DMS114 treated with DMSO at 0.1 percent for 48 hours (cell line): ENCODE measurements at regions not wholly inside any gene's neighbourhood (a gene's known extent, or its start where the extent isn't known, plus 50 kb on each side); places are given as distances from the start of the nearest gene placed in this dataset.

ENCODE experiments used
- DNase-seq: peaks from one replicate; lab custom pipeline; 2025; ENCODE audit not compliant: unreplicated experiment; lab: John Stamatoyannopoulos, UW

- no peak for DNase-seq
Measured at GRCh38 chr1:56227886-56228285, 351.5 kb downstream of the PLPP3 start.

GRCh38 chr1:56227401-56227800, 352.0 kb downstream of the PLPP3 start:
- DNase-seq = no peak

DNA sequence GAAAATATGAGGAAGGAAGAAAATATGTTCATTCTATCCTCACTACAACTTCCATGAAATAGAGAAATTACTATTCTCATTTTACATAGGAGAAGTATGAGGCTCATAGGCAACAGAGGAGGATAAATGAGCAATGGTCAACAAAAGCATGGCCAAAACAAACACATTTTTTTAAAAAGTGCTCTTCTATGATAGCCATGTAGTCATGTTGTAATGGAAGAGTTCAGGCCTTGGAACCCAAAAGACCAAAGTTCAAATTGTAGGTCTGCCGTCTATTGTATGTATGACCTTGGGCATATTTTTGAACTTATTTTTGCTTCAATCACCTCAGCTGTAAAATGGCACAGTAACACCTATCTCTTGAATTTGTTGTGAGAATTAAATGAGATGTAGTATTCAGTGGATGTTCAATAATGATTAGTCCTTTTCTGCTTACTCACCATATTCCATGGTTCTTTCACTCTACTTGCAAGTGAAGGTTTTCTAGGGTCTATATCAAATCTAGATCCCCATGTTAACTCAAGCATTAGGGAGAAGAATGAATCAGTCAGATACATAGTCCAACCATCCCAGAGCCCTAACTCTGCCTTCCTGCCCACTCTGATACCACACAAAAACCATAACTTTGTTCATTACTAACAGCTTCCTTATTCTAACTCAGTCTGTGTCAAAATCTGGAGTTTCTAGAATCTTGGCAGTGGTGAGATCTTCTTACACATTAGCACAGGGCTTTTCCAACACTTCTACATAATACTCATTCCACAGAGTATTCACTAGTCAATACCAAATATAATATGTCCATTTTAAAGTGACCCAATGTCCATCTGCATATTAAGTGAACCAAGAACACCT, 353.2 kb downstream of the PLPP3 start:
- DNase-seq = no peak

- DNase-seq = no peak
Measured at GRCh38 chr1:56223968-56224367, 355.4 kb downstream of the PLPP3 start.

DNA sequence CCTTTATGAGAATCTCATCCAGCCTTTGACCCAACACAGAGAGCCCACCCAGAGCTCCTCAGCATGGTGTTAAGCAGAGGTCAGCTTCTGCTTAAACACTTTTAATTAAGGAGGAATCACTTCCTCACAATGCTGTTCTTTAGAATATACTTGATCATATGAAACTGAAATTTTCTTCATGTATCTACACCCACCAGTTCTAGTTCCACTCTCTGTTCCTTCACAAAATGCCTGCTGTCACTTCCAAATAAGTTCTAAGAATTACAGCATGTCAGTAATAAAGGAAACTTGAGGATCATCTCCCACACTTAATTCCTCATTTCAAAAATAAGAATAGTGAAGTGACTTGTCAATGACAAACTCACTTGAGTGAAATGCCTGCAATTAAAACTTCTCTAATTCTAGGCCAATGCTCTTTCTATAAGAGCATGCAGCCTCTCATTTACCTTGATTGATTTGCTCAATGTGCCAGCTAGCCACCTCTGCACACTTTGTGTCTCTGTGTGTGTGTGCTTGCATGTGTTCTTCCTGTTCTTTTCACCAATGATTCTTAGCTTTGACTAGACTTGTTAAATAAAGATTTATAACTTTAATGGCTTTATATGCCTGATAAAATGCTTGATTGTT, 356.3 kb downstream of the PLPP3 start:
- no peak for DNase-seq

- DNase-seq = no peak
Measured at GRCh38 chr1:56220021-56220420, 359.3 kb downstream of the PLPP3 start.

- no peak for DNase-seq
Measured at GRCh38 chr1:56218023-56218422, 361.3 kb downstream of the PLPP3 start.

GRCh38 chr1:56216218-56216617, 363.1 kb downstream of the PLPP3 start:
- DNase-seq = no peak

GRCh38 chr1:56215771-56216170, 363.6 kb downstream of the PLPP3 start:
- no peak for DNase-seq

- DNase-seq = no peak
Measured at GRCh38 chr1:56215086-56215485, 364.3 kb downstream of the PLPP3 start.

DNA sequence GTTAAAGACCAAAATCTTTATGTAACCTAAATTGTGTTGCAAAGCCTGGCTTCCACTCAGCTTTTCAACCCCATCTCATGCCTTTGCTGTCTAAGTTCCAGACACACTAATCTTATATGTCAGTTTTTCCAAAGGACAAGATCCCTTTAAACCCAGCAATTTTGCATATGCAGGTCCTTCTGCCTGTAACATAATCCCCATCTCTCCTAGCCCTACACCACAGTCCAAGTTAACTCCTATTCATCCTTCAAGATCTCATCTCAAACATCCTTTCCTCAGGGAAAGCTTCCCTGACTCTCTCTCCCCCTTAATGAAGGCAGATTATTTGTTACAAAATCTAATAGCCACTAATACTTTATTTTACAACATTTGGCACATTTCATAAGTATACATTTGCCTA, 366.3 kb downstream of the PLPP3 start:
- DNase-seq = no peak

- no peak for DNase-seq
Measured at GRCh38 chr1:56212143-56212542, 367.2 kb downstream of the PLPP3 start.

GRCh38 chr1:56206391-56206790, 373.0 kb downstream of the PLPP3 start:
- no peak for DNase-seq

GRCh38 chr1:56204206-56204605, 375.2 kb downstream of the PLPP3 start:
- DNase-seq = no peak

- DNase-seq = no peak
Measured at GRCh38 chr1:56202796-56203492, 376.4 kb downstream of the PLPP3 start.

DNA sequence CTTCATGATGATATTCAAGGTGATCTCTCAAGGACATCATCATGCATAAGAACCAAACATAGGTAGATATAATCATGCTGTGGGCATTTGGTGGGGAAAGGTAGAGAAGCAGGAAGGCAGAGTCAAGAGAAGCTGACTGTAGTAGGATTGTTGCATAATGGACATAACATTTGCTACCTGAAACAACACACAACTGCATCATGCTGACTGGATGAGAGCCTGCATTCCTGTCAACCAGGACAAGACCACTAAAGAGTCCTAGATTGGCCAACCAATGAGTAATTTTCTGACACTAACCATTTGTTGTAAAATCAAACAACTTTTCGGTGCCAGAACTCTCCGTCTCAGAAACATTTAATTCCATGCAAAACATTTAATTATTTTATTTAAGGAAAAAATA, 377.2 kb downstream of the PLPP3 start:
- DNase-seq = no peak

DNA sequence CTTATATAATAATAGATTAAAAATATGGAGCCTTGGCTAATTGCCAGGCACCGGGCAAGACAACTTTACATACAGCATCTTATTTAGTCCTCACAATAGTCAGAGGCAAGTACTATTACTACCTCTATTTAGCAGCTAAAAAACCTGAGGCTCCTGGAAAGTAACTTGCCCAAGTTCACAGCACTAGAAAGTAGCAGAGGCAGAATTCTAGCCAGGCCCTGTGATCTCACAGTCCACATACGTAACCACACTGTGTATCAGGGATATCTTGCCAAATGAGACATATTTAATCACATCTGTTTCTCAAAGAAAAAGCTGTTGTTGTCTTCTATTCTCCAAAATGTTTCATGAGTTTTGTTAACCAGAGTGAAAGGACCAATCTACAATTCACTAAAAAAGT, 378.5 kb downstream of the PLPP3 start:
- no peak for DNase-seq

DNA sequence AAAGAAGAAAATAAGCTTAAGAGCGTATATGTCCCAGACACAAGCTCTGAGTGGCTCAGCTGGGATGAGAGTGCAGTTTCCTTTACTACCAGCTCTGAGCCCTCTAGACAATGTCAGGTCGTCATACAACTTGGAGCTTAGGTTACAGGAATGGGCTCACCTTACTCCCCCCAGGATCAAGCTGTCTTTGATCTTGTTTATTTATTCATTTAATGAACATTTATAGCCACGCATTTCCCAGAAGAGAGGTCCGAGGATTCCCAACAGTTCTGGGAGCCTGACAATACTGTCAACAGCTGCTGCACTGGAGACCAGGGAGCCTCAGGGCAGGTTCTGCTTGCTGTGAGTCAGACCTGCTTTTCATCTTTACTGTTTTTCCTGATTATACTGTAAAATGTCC, 378.9 kb downstream of the PLPP3 start:
- DNase-seq = no peak

DNA sequence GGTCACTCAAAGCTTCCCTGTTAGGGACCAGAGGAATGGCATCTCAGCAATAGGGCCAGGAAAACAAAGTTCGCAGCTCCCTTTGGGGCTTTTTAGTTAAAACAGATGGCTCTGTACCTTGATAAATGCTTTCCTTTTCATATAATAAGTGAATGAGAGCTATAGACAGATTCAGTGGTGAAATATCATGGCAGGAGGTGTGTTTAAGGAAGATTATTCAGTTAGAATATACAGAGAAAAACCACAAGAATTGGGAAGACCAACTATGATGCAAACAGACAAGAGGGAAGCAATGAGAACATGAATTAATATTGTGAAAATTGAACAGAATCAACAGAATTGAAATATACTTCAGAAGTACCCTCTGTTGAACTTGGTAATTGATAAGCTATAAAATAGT, 379.4 kb downstream of the PLPP3 start:
- DNase-seq = no peak

DNA sequence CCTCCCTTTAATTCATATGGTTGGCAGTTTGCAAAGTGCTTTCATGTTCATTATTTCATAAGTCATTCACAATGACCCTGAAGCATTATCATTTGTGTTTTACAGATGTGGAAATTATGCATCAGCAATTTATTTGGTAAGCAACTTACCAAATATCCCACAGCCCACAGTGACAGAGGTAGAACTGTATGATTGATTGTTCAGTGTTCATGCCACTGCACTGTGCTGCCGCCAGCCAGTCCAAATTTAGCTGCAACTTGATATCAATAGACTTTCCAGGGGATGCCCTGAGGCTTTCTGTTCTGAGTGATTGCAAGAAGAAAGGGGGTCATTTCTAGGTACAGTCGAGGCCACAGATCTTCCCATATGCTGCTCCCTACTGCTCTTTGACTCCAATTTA, 380.3 kb downstream of the PLPP3 start:
- no peak for DNase-seq

DNA sequence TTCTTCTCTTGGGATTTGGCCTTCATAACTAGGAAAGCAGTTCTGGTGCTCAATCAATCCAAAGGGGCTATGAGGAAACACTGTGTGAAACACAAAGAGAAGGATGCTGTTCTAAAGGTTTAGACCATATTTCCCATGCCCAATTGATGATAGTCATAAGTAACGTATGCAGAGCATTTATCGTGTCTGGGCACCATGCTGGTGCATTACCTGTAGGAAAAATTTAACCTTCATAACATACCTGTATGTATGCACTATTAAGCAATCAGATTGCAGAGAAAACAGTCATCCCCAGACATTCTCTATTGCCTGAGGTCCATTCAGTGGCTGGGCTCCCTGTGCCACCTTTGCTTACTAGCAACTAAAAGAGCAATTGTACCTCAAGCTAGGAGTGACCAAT, 381.4 kb downstream of the PLPP3 start:
- DNase-seq = no peak

DNA sequence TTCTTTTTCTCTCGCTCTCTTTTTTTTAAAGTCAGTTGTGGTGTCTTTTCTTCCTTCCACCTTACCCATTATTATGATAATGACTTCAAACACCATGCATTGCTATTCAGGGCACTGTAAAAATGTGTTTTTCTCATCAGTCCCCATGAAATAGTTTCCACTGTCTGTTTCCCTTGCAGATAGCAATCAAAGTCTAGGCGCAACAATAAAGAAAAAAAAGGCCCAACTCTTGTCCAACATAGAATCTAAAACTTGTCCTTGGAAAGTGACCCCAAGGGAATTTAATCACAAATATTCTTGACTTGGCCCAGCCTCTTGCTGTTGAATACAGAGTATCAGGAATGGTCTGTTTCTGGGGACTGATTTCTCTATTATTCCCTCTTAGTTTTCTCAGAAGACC, 382.5 kb downstream of the PLPP3 start:
- DNase-seq = no peak
